GM18951 (cell line): ENCODE measurements at regions not wholly inside any gene's neighbourhood (a gene's known extent, or its start where the extent isn't known, plus 50 kb on each side); places are given as distances from the start of the nearest gene placed in this dataset.
"Not testable (repeated sequence)": the region's sequence is repeated elsewhere in the genome, so short reads cannot be mapped to it uniquely, and the experiment has no call there.

Experiments
- POLR2A ChIP-seq: IDR thresholded peaks from 4 replicates; pipeline ENCODE4 v1.6.1; 2011; ENCODE audit warnings: mild to moderate bottlenecking; ENCODE audit not compliant: insufficient read length, insufficient read depth; ENCODE audit errors: extremely low read depth
- in situ Hi-C: fragments of 300-500 bp; cut with MboI; formaldehyde crosslinking; loops from one replicate; pipeline ENCODE4 v1.12.0; 2022; ENCODE audit warnings: low sequenced_read_pairs, mixed read lengths, inconsistent platforms; ENCODE audit not compliant: unreplicated experiment

DNA sequence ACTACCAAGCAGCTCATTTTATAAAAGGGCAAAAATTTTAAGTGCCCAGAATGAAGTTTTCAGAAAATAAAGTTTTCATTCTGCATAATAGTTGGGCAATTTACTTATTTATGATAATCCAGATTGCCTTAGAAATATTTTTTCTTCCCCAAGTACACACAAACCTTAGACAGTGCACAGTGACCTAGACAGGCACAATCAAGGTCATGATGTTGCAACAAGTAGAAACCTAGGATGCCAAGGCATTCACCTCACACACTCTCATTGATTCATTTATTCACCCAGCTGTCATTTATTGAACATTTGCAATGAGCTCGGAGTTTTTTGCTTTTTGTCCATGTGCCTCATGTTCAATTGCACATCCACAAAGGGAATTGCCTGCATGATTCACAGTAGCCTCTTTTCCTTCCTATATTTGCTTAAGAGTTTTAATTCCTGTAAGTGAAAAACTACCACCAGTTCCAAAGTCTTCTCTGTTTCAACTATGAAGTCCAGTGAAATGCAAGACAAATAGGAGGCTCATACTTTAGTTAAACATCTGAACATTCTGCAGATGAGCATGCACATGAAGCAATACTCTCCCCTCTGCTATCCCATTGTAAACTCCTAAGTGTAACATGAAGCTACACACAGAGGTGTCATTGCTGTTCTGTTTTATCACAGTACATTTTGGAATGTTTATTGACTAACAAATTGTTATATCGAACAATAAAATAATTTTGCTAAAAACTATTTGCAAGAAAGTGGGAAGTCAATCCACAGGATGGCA lies 122.9 kb downstream of the HINT1 start:
- TF ChIP-seq POLR2A: no peak
- in situ Hi-C loops: no loop called here

DNA sequence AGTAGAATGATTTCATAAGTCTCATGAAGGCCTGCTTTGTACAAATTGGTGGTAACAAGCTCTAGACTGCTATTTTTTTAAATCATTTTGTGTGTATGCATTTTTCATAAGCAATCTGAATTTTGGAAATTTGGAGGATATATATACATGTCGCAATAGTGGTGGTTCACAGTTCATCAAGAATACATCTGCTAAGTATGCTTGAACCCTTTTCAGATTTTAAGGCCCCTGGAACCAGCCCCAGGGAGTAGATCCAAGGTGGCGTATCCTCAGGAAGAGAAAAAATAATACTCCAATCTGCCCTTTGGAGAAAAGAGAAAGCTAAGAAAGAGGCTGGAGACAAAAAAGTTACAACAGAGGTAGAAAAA lies 141.6 kb downstream of the HINT1 start:
- in situ Hi-C loops: no loop called here
- no peak for TF ChIP-seq POLR2A

DNA sequence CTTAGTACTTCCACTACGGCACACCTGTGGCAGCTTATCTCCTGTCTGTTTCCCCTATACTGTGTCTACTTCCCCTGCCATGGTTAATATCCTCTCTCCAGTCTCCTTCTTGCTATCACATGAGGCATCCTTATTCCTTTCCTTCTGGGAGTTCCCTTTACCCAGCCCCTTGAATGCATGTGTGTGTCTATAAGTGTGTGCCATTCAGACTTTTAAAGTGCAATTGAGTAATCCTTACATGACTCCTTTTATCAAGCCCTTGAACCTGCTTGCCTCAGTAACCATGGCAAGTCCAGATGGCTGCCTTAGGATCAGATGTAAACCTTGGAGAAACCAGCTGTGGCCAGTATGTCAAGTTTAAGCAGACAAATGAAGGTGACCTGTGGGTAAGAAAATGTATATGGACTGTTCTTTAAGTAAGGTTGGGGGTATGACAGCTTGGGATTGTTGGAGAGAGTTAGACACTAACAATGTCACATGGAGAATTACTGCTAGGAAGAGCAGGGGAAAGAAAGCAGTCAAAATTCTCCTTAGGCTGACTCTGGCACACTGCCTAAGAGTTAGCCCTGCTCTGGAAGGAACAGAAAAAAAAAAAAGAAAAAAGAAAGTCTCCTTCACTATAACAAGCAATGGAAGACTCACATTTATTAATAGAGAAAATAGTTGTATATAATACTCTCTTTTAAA lies 142.1 kb downstream of the HINT1 start:
- in situ Hi-C loops: no loop called here
- TF ChIP-seq POLR2A: no peak

DNA sequence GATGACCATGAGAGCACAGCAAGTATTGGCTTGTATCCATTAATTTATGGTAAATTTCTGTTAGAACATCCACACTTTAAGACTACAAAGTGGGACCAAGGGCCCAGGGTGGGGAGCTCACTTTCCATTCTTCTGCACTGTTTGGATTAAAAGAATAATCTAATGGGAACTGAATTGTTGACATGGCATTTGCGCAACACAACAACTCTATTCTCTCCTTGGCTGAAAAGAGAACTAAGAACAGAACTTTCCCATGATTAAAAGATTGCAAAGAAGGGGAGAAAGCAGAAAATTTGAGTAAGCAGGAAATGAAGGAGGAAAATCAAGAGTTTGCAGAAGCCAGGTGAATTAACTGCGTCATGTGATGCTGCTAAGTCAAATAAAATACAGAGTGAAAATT lies 143.4 kb downstream of the HINT1 start:
- in situ Hi-C loops: no loop called here
- no peak for TF ChIP-seq POLR2A

DNA sequence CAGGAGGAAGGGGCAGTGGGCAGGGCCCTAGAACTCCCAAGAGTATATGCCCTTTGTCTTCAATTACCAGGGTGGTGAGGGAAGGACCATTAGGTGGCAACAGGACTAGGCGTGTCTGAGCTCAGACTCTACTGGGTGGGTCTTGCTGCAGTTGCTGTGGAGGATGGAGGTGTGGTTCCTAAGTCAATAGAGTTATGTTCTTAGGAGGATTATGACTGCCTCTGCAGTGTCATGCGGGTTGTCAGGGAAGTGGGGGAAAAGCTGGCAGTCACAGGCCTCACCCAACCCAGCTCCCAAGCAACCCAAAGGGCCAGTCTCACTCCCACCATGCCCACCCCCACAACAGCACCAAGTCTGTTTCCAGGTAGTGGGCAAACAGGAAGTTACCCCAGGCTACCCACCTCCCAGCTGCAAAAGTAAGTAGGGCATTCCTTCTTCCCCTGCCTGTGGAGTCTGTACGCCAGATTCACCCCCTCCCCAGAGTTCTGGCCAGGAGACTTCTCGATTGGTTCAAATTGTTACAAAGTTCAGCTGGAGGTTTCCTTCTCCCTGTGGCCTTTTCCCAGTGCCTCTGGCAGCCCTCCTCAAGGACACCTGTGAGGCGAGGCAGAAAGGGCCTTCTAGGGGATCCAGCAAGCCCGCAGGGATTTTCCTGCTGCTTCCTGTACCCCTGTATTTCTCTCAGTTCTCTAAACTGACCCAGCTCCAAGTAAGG lies 145.3 kb downstream of the HINT1 start:
- no peak for TF ChIP-seq POLR2A
- in situ Hi-C loops: no loop called here

DNA sequence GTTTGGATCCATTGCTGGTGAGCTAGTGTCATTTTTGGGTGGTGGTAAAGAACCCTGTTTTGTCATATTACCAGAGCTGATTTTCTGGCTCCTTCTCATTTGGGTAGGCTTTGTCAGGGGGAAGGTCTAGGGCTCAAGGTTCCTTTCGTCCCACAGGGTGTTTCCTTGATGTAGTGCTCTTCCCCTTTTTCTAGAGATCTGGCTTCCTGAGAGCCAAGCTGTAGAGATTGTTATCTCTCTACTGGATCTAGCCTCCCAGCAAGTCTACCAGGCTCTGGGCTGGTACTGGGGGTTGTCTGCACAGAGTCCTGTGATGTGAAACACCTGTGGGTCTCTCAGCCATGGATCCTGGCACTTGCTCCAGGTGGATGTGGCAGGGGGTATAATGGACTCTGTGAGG lies 145.9 kb downstream of the HINT1 start:
- in situ Hi-C loops: no loop called here
- no peak for TF ChIP-seq POLR2A

DNA sequence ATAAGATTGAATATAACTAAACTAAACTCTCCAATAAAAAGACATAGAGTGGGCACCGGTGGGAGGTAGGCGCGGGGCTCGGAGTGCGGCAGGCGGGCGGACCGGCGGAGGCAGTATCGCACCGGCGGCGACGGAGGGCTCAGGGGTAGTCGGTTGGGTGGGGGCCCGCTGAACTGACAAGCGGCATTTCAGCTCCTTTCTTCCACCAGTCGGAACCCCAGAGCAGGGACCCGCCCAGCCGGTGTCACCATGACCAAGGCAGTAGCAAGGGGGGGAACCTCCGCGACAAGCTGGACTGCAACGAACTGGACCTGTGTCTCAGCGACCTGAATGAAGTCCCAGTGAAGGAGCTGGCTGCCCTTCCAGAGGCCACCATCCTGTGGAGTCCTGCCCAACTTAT lies 156.7 kb downstream of the HINT1 start:
- in situ Hi-C loops: no loop called here
- no peak for TF ChIP-seq POLR2A

DNA sequence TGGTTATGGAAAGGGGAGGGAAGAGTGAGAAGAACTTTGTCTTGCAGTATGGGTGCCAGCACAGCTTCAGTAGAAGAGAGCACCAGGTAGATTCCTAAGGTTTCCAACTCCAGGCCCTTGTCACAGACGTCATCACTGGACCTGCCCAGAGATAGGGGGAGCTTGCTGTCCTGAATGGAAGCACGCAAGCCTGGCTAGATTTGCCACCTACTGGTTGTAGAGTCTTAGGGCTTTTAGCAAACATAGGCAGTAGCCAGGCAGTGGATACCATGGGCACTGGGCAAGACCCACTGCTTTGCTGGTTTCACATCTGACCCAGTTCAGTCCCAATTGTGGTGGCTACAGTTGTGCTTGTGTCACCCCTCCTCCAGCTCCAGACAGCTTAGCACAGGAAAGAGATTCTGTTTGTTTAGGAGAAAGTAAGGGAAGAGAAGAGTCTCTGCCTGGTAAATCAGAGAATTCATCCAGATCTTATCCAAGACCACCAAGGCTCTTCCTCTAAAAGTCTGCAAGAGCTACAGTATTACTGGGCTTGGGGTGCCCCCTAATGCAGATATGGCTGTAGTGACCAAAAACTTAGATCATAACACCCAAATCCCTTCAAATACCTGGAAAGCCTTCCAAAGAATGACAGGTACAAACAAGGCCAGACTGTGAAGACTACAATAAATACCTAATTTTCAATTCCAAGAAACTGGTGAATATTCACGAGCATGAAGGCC lies 158.9 kb downstream of the HINT1 start:
- no peak for TF ChIP-seq POLR2A
- in situ Hi-C loops: no loop called here

DNA sequence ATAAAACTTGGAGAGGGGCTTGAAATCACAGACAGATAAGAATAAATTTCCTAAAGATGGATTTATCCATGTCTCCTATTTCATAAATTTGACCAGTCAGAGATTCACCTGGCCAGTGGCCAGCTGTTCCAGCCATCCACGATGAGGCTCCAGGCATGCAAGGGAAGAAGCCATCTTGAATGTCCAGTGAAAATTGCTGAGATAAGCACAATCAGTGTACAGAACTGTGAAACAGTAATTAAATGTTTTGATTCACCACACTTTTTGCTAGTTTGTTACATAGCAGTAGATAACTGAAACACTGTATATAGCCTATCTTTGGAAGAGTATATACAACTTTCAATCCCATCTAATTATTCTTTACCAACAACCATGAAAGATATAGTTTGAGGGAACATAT lies 163.5 kb downstream of the HINT1 start:
- no peak for TF ChIP-seq POLR2A
- in situ Hi-C loops: no loop called here

DNA sequence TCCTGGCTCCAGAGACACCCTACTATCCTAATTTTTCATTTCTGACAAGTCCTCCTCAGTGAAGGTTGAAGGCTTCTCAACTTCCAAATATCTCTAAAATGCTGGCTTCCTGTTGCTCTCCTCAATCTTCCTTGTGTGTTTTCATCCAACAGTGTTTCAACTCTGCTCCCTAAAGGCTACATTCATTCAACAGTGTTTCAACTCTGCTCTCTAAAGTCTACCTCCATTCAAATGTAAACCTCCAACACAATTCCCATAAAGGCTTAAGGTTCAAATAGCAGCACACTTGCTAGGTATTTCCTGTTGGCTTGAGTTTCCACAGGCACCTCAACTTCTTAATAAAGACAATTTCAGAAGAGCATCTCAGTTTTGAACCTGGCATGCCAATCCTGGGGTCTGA lies 164.8 kb downstream of the HINT1 start:
- in situ Hi-C loops: no loop called here
- no peak for TF ChIP-seq POLR2A

DNA sequence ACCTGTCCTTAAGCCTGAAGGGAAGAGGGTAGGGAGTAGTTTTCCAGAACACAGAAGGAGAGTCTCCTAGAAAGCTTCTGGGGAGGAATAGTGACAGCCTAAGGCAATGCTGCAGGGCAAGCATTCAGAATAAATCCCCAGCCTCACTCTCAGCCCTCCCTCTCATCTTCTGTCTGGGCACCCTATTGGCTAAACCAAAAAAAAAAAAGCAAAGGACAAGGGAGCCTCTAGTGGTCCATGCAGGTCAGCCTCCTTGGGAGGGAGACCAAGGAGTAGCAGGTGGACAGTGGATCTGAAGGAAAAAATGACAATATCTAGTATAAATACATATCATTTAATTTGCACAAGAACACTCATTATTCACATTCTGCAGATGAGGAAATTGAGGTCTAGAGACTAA lies 168.3 kb downstream of the HINT1 start:
- in situ Hi-C loops: not testable (repeated sequence)

DNA sequence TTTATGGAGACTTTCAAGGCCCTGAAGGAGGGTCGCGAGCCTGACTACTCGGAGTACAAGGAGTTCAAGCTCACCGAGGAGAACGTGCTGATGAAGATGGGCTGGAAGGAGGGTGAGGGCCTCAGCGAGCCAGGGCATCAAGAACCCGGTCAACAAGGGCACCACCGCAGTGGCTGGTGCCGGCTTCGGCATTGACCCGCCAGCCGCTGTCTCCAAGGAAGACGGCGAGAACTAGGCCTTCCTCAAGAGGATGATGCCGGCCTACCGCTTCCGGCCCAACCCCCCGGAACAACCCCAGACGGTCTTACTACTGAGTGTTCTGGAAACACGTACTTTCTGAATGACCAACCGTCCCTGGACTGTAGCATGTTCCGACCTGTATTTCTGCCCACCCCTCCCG lies 169.2 kb downstream of the HINT1 start:
- in situ Hi-C loops: no loop called here
- TF ChIP-seq POLR2A: no peak

DNA sequence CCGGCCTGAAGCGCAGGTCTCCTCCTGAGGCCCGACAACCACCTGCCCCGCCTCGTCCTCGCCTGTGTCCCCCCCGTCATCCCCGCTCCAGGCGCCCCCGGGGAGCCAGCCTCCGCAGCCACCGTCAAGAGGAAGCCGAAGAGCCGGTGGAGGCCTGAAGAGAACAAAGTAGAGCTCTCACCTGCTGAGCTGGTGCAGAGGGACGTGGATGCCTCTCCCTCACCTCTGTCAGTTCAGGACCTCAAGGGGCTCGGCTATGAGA lies 169.9 kb downstream of the HINT1 start:
- in situ Hi-C loops: no loop called here
- TF ChIP-seq POLR2A: no peak
